NOMO-1 treated with DMSO at 0.1 percent for 48 hours (cell line): ENCODE measurements at regions not wholly inside any gene's neighbourhood (a gene's known extent, or its start where the extent isn't known, plus 50 kb on each side); places are given as distances from the start of the nearest gene placed in this dataset.
"Not testable (repeated sequence)": the region's sequence is repeated elsewhere in the genome, so short reads cannot be mapped to it uniquely, and the experiment has no call there.

Experiments used
- DNase-seq: peaks from one replicate; lab custom pipeline; 2025; ENCODE audit not compliant: unreplicated experiment; lab: John Stamatoyannopoulos, UW

DNA sequence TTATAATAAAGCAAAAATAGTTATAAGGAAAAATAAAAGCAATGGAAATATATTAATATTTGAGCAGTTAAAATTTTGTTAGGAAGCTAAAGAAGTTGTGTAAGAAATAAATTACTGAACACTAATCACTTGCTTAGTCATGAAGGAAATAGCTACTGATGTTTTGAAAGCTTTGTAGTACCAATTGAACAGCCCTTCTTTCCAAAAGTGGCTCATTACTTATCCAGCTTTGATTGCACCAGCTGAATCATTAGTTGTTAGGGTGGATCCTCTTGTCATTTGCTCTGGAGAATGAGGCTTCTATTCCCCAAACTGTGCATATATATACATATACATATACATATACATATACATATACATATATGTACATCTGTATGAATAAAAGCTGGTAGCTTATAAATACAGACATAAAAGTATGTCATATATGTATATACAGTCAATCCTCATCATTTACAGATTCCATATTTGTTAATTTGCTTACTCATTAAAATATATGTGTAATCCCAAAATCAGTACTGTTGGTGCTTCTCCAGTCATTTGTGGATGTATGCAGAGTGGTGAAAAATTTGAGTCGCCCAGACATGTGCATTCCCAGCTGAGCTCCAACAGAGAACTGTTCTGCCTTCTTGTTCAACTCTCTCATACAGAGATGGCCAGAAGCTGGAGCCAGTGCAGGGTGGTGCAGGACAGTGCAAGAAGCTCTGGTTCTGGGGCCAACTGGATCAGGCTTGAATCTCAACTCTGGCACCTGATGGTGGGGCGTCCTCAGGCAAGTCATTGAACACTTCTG, 214.1 kb downstream of the RPAP3 start:
- no peak for DNase-seq

DNA sequence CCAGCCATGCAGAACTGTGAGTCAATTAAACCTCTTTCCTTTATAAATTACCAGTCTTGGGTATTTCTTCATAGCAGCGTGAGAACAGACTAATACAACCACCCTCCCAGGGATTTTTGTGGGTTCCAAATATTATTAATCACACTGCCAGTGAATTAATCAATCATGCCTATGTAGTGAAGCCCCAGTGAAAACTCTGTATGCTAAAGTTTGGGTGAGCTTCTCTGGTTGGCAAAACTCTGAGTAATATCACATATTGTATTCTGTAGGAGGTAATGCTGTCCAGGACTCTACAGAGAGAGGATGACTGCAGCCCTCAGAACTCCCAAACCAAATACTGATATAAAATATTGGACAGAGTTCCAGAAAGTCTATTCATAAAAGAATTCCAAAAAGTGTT, 216.9 kb downstream of the RPAP3 start:
- DNase-seq, result no peak

DNA sequence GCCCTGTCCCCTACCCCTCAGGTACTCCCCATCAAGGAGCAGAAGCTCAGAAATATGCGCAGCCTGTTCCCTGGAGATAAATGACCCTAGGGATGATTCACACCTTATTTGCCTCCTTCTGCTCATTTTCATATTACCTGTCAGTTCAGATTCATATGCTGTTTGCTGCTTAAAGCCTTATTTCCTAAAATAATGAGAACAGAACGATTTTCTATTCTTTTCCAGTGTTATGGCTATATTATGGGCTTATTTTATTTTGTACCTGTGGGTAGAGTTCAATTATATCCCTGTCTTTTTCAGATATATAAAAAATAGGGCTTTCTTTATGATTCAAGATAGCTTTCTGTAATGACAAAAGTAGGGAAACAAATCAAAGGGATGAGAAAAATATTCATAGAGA, 224.8 kb downstream of the RPAP3 start:
- no peak for DNase-seq

DNA sequence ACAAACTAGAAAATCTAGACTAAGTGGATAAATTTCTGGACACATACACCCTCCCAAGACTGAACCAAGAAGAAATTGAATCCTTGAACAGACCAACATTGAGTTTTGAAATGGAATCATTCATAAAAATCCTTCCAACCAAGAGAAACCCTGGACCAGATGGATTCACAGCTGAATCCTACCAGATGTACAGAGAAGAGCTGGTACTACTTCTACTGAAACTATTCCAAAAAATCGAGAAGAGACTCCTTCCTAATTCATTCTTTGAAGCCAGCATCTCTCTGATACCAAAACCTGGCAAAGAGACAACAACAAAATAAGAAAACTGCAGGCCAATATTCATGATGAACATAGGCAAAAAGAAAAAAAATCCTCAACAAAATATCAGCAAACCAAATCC, 227.4 kb downstream of the RPAP3 start:
- DNase-seq, result no peak

DNA sequence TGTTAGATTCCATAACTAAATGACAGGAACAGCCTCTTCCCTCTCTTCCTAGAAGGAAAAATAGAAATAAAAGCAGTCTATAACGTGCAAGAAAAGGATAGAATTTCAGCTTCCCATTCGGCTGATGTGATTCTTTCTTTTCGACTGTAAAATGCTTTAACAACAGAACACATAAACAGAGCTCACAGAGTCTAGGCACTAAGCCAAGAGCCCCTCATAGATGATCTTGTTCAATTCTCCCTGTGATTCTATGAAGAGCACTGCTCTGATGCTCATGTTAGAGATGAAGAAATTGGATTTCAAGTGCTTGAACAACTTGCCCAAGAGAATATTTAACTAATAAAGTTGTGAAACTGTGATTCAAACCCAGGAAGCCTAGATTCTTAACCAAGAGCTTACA, 232.7 kb downstream of the RPAP3 start:
- DNase-seq, result no peak

DNA sequence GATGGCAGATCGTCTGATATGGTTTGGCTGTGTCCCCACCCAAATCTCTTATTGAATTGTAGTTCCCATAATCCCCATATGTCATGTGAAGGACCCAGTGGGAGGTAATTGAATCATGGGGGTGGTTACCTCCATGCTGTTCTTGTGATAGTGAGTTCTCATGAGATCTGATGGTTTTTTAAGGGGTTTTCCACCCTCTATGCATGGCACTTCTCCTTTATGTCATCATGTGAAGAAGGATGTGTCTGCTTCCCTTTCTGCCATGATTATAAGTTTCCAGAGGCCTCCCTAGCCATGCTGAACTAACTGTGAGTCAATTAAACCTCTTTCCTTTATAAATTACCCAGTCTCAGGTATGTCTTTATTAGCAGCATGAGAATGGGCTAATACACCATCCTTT, 235.5 kb downstream of the RPAP3 start:
- not testable (repeated sequence) for DNase-seq

GRCh38 chr12:47463918-47464317, 241.9 kb downstream of the RPAP3 start:
- not testable (repeated sequence) for DNase-seq

- no peak for DNase-seq
These were observed 247.6 kb downstream of the RPAP3 start for GRCh38 chr12:47458279-47458678.

- no peak for DNase-seq
These were observed 256.0 kb downstream of the RPAP3 start for GRCh38 chr12:47449797-47450196.

DNA sequence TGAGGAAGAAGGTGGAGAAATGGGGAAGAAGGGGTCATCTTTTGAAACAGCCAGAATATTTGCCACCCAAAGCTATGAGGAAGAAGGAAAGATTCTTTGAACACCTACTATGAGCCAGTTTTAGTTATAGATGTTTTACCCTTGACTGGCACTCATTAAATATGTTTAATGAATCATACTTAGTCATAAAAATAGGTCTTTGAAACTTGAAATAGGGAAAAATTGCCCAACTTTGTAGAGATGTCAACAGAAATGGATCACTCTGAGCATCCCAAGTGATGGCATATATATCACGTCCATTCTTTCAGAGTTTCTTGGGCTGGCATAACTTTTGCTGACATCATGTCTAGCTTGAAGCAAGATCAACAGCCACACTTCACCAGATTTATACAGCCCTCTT, 263.5 kb downstream of the RPAP3 start:
- no peak for DNase-seq

DNA sequence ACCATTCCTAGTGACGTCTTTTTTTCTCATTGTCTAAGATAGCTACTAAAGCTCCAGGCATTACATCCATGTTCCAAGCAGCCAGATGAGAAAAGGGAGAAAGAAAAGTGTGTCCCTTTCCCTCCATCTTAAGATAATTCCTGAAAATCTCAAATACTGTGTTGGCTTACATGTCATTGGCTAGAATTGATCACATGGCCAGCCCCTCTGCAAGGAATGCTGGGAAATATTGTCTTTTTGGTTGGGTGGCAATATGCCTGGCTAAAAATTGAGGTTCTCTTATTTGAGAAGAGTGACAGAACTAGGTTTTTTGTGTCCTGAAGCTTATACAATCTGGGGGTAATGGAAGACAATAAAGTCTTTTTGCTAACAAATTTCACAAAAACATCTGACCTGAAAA, 264.3 kb downstream of the RPAP3 start:
- no peak for DNase-seq

- no peak for DNase-seq
These were observed 267.7 kb downstream of the RPAP3 start for GRCh38 chr12:47438175-47438574.

- no peak for DNase-seq
These were observed 268.3 kb downstream of the RPAP3 start for GRCh38 chr12:47437570-47437969.

GRCh38 chr12:47433876-47434275, 272.0 kb downstream of the RPAP3 start:
- DNase-seq, result no peak

DNA sequence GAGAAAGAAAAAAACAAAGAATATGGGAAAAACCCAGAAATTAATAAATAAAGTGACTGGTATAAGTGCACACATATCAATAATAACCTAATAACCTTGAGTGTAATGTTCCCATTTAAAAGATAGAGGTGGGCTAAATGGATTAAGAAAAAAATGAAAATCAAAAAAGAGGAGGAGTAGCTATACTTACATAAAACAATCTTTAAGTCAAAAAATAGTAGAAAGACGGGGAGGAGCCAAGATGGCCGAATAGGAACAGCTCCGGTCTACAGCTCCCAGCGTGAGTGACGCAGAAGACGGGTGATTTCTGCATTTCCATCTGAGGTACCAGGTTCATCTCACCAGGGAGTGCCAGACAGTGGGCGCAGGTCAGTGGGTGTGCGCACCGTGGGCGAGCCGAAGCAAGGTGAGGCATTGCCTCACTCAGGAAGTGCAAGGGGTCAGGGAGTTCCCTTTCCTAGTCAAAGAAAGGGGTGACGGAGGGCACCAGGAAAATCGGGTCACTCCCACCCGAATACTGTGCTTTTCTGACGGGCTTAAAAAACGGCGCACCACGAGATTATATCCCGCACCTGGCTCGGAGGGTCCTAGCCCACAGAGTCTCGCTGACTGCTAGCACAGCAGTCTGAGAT, 279.0 kb downstream of the RPAP3 start:
- not testable (repeated sequence) for DNase-seq

DNA sequence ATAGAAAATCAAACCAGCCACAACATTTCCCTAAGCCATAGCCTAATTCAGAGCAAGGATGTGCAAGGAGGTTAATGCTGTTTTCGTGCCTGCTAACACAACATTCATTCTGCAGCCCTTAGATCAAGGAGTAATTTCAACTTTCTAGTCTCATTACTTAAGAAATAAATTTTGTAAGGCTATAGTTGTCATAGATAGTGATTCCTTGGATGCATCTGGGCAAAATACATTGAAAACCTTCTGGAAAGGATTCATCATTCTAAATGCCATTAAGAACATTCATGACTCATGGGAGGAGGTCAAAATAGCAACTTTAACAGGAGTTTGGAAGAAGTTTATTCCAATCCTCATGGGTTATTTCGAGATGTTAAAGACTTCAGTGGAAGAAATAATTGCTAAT, 283.2 kb downstream of the RPAP3 start:
- no peak for DNase-seq

- no peak for DNase-seq
These were observed 286.3 kb downstream of the RPAP3 start for GRCh38 chr12:47419497-47419896.

GRCh38 chr12:47417955-47418354, 287.9 kb downstream of the RPAP3 start:
- DNase-seq, result no peak

GRCh38 chr12:47417121-47417520, 288.7 kb downstream of the RPAP3 start:
- DNase-seq, result no peak

DNA sequence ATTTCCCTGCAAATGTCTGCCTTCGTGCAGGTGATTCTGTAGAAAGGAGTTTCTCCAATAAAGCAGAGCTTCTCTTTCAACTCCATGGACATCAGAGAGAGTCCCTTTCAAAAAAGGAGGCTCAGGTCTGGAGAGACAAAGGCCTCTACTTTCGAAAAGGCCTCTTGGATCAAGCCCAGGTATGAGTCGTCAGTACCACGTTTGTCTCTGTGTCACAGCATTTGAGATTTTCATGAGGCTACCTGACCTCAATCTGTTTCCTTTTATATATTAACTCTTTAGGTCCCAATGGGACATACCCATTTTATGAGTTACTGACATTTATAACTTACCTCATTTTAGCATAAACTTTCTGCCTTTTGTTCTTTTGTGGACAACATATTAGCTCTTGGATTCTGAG, 290.8 kb downstream of the RPAP3 start:
- no peak for DNase-seq

DNA sequence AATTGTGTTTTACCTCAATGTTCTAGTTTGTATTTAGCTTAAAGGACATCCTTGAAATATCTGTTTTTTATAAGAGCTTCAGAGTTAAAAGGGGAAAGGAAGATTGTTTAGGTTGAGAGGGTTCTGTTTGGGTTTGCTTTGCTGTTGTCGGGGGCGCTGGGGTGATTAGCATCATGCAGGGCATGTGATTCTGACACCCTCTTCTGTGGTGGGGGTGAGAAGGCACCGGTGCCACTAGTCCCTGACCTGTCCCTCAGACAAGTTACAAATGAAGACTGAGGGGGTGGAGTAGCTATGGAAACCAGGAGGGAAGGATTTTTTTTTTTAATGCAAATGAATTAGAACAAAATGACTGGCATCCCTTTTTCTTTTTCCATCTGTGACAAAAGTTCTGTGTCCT, 291.3 kb downstream of the RPAP3 start:
- DNase-seq, result no peak

DNA sequence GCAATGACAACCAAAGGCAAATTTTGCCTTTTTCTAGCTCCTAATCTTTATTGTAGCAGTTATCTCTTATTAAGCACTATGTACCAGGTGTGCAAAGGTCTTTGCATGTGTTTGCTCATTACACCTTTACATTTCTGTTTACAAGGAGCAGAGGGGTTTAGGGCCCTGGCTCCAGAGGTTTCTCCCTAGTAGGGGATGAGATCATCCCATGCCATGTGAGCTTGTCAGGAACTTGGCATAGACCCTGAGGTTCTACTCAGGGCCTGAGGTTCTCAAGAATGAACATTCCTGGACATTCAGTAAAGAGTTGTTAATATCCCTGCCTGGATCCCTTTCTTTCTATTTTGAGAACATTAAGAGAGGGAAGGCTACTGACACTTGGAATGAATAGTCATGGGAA, 292.0 kb downstream of the RPAP3 start:
- no peak for DNase-seq
